Fibroblast of skin of back (primary cell): ENCODE measurements at regions not wholly inside any gene's neighbourhood (a gene's known extent, or its start where the extent isn't known, plus 50 kb on each side); places are given as distances from the start of the nearest gene placed in this dataset.
"Not testable (repeated sequence)": the region's sequence is repeated elsewhere in the genome, so short reads cannot be mapped to it uniquely, and the experiment has no call there.

ENCODE experiments used
- DNase-seq: peaks from one replicate; pipeline ENCODE4 v3.0.0-alpha.2; 2013

DNA sequence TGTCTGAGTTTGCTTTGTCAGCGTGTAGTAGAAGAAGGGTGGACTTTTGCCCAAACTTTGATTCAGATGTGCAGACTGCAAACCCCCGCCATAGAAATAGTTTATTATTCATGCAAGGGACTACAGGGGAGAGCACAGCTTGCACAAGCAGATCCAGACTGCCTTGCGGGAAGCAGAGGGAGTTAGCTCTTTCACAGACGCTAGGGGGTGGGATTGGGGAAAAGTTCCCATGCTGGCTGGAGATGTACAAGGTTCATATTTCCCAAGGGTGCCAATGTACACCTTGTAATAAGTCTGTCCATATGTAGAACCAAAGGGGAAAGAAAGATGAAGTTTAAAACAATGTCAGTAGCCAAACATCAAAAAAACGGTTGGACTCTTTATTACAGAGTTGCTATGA is 749.7 kb upstream of the COX7C start:
- no peak for DNase-seq

GRCh38 chr5:85893996-85894395 is 723.7 kb upstream of the COX7C start:
- DNase-seq, result no peak

- DNase-seq, result no peak
These were observed 721.2 kb upstream of the COX7C start for GRCh38 chr5:85896514-85896913.

- no peak for DNase-seq
These were observed 711.3 kb upstream of the COX7C start for GRCh38 chr5:85906460-85906859.

- no peak for DNase-seq
These were observed 707.4 kb upstream of the COX7C start for GRCh38 chr5:85910335-85910734.

DNA sequence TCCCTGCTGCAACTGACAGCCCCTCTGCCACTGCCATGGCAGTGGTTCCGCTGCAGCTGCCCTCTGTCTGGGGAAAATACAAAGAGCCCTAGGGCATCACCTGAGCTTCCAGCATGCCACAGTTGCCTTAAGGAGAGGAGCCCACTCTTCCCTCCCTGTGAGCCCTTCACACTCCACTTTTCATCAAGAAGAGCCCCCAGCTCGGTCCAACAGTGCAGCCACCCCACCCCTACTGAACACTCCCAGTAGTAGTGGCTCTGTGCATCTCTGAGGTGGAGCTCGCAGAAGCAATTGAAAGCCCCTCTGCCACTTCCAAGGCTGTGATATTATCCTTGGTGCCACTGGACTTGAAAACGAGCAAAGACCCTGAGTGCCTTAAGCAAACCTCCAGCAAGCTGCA is 696.8 kb upstream of the COX7C start:
- DNase-seq, result no peak

DNA sequence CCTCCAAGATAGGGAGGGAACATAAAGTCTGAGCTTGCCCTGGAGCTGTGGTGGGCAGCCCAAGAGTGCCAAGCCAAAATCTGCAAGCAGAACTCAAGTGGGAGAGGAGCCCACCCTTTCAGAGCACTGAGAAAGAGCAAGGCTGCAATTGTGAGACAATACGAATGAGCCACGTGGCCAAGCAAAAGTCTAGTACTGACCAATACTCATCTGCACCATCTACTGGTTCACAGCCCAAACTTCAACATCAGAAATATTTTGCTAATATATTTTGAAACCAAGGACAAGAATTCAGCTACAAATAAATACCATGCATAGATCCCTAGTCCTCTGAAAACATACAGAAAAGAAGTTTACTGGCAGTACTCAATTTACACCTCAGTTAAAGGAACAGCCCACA is 696.2 kb upstream of the COX7C start:
- no peak for DNase-seq

GRCh38 chr5:85927632-85928031 is 690.1 kb upstream of the COX7C start:
- DNase-seq, result no peak

GRCh38 chr5:85929713-85930112 is 688.0 kb upstream of the COX7C start:
- no peak for DNase-seq

DNA sequence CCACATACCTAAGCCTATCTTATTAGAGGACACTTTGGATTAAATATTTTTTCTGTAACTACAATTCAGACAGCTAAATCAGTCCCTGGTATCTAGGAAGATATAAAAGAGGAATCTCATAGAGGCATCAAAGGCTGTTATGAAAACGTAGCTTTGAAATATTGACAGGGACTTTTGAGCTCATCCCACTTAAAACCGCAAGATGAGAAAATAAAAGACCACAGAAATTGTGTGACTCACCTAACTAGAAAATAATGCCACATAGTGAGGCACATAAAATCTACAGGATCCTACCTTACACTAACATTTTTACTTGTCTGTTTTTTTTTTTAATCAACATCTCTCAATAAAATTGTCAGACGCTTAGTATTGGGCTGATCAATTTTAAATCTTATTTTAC is 686.5 kb upstream of the COX7C start:
- no peak for DNase-seq

DNA sequence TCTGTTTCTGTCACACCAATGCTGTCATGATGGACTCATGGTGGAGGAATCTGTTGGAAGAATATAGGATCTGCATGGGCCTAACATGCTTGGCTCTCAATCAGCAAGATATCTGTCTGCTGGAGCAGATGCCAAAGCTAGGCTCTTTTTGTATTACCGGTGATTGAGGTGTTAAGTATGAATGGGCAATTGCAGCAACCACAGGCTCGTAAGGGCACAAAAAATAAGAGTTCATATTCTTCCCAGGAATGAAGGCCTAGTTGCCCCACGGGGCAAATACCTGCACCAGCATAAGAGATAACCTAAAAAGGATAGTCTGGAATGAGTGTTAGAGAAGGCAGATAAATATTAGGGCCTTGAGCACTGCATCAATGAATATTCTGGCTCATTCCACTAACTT is 679.5 kb upstream of the COX7C start:
- no peak for DNase-seq

GRCh38 chr5:85951707-85952210 is 666.0 kb upstream of the COX7C start:
- no peak for DNase-seq

DNA sequence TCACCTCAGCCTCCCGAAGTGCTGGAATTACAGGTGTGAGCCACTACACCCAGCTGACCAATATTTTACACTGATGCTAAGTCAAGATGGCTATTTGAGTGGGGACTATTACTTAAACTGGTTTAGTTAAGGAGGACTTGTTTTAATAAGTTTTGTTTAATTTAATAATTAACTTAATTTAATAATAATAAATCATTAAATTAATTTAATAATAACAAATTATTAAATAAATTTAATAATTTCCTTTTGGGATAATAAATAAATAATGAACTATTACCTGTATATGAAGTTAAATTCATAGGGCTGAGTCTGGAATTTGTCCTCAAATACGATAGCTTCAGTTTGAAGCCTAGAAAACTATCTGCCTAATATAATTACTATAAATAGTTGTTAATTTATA is 665.1 kb upstream of the COX7C start:
- no peak for DNase-seq

- no peak for DNase-seq
These were observed 650.1 kb upstream of the COX7C start for GRCh38 chr5:85967681-85968080.

GRCh38 chr5:85972539-85972938 is 645.2 kb upstream of the COX7C start:
- no peak for DNase-seq

DNA sequence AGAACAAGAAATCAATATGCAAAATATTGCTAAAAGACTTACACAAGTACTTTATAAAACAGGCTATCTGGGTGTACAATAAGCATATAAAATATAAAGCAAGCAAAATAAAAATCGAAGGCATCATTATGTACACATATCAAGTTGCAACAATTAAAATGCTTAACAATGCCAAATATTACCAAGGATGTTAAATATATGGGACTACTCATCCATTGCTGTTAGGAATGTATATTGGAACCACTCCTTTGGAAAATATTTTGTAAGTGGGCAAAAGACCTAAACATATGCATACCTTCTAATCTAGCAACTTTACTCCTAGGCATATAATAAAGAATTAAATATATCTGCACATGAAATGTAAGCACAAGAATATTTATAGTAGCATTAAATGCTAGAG is 632.6 kb upstream of the COX7C start:
- DNase-seq, result no peak

- DNase-seq, result no peak
These were observed 626.7 kb upstream of the COX7C start for GRCh38 chr5:85990998-85991397.

- DNase-seq, result not testable (repeated sequence)
These were observed 623.1 kb upstream of the COX7C start for GRCh38 chr5:85994653-85995052.

DNA sequence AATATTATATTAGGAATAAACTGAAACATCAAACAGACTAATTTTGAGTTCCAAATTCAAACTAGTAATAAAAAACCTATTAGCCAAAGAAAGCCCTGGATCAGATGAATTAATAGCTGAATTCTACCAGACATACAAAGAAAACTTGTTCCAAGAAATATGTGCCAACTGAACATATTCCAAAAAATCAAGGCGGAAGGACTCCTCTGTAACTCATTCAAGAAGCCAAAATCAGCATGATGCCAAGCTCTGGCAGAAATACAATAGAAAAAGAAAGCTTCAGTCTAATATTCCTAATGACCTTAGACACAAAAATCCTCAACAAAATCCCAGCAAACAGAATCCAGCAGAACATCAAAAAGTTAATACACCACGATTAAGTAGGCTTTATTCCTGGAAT is 619.1 kb upstream of the COX7C start:
- no peak for DNase-seq

DNA sequence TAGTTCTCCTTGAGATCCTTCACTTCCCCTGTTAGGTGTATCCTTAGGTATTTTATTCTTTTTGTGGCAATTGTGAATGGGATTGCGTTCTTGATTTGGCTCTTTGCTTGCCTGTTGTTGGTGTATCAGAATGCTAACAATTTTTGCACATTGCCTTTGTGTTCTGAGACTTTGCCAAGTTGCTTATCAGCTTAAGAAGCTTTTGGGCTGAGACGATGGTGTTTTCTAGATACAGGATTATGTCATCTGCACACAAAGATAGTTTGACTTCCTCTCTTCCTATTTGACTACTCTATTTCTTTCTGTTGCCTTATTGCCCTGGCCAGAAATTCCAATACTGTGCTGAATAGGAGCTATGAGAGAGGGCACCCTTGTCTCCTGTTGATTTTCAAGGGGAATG is 609.4 kb upstream of the COX7C start:
- DNase-seq, result no peak

DNA sequence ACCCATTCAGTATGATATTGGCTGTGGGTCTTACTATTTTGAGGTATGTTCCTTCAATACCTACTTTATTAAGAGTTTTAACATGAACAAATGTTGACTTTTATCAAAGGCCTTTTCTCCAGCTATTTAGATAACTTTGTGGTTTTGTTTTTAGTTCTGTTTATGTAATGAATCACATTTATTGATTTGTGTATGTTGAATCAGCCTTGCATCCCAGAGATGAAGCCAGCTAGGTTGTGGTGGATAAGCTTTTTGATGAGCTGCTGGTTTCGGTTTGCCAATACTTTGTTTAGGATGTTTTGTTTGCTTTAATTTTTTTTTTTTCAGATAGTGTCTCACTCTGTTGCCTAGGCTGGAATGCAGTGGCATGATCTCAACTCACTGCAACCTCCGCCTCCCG is 609.0 kb upstream of the COX7C start:
- DNase-seq, result no peak

DNA sequence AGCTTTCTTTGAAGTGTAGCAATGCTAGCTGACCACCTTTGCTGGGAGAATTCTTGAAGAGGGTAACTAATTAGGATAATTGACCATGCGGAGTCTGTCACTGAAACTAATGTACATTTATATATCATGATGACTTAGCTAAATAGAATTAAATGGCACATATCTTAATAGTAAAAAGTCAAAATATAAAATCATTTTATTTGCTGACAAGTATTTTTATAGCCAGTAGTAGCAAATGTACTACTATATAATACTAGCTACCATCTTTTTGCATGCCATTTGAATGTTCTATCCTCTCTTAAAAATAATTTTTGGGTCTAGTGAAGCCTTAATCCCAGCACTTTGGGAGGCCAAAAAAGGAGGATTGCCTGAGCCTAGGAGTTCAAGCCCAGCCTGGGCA is 605.8 kb upstream of the COX7C start:
- DNase-seq, result no peak

- DNase-seq, result no peak
These were observed 588.4 kb upstream of the COX7C start for GRCh38 chr5:86029308-86029707.

GRCh38 chr5:86030753-86031152 is 587.0 kb upstream of the COX7C start:
- DNase-seq, result no peak

GRCh38 chr5:86038566-86038965 is 579.2 kb upstream of the COX7C start:
- no peak for DNase-seq

DNA sequence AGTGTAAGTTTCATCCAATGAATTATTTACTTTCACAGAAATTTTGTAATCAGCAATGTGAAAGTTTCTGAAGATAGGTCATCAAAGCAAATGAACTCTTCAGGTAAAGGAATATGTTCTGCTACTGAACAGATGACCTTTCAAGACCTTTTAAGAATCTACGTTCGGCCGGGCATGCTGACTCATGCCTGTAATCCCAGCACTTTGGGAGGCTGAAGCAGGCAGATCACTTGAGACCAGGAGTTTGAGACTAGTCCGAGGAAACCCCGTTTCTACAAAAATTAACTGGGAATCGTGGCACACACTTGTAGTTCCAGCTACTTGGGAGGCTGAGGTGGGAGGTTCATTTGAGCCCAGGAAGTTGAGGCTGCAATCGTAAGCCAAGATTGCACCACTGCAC is 578.4 kb upstream of the COX7C start:
- no peak for DNase-seq
